ENCODE measurements at regions not wholly inside any gene's neighbourhood (a gene's known extent, or its start where the extent isn't known, plus 50 kb on each side); places are given as distances from the start of the nearest gene placed in this dataset.

GRCh38 chr6:146886587-146887446, 288.0 kb downstream of the ADGB start:
- TF ChIP-seq CTCF (IDR thresholded peaks at IDR 0.05), result no peak
- peaks cover 0 to 10% (median 1%) of the 10 kb centered on the region in 7 donors for H3K9me3 Mint-ChIP-seq
- peaks cover 3 to 5% of the 10 kb centered on the region in 2 donors for H3K36me3 Mint-ChIP-seq
- Histone ChIP-seq H3K9ac (ENCODE audit: insufficient read depth, low read length, poor library complexity, severe bottlenecking) (no peak overlapping the region), H3K79me2 (ENCODE audit: insufficient read depth, low read length) (no peaks in the 10 kb centered on the region), H3K4me1 (ENCODE audit: control insufficient read depth in 1 of 2, insufficient read depth in 2 of 2, low read length in 2 of 2) (peaks cover 13 to 27% of the 10 kb centered on the region in 2 donors), H3K36me3 (replicated peaks in 1 of 2; ENCODE audit: control insufficient read depth in 1 of 2, insufficient read depth in 2 of 2, low read length in 2 of 2) (no peaks in the 10 kb centered on the region), H3K27ac (ENCODE audit: low read depth in 1 of 2, low read length in 2 of 2) (no peak overlapping the region), H3K4me3 (replicated peaks in 1 of 3; ENCODE audit: low read depth in 2 of 3, low read length in 3 of 3) (peak overlapping the region in 1 of 3 experiments; percentile 6), H2AFZ (ENCODE audit: insufficient read depth, low read depth, low read length, poor library complexity, severe bottlenecking) (no peak overlapping the region), H4K20me1 (ENCODE audit: insufficient read depth, low read length) (no peaks in the 10 kb centered on the region), H3K4me2 (replicated peaks; ENCODE audit: extremely low read depth, low read length, poor library complexity, severe bottlenecking) (no peak overlapping the region), H3K9me3 (replicated peaks in 1 of 2; ENCODE audit: control insufficient read depth in 1 of 2, insufficient read depth in 1 of 2, low read length in 2 of 2) (peaks cover 0 to 5% of the 10 kb centered on the region in 2 donors), H3K27me3 (ENCODE audit: control insufficient read depth in 2 of 2, insufficient read depth in 2 of 2, low read length in 2 of 2) (no peaks in the 10 kb centered on the region)
- H3K4me3 Mint-ChIP-seq, result no peak overlapping the region
- 100% methylated on average over 3 of the region's 5 CpGs for WGBS (ENCODE audit: insufficient coverage)
- no peak overlapping the region for H3K27ac Mint-ChIP-seq
- intact Hi-C loops (cut with micrococcal nuclease), result no loop called here
- no peaks in the 10 kb centered on the region for H3K27me3 Mint-ChIP-seq (ENCODE audit: low read depth in 3 of 3)
- DNase-seq, result peak in 1 of 3 donors; percentile 29
- peaks cover 16% of the 10 kb centered on the region for H3K4me1 Mint-ChIP-seq

- Histone ChIP-seq H3K36me3 (replicated peaks in 1 of 2; ENCODE audit: control insufficient read depth in 1 of 2, insufficient read depth in 2 of 2, low read length in 2 of 2) (no peaks in the 10 kb centered on the region), H3K9me3 (replicated peaks in 1 of 2; ENCODE audit: control insufficient read depth in 1 of 2, insufficient read depth in 1 of 2, low read length in 2 of 2) (peaks cover 0 to 5% of the 10 kb centered on the region in 2 donors), H3K27ac (ENCODE audit: low read depth in 1 of 2, low read length in 2 of 2) (no peak overlapping the region), H3K79me2 (ENCODE audit: insufficient read depth, low read length) (no peaks in the 10 kb centered on the region), H3K9ac (ENCODE audit: insufficient read depth, low read length, poor library complexity, severe bottlenecking) (no peak overlapping the region), H4K20me1 (ENCODE audit: insufficient read depth, low read length) (no peaks in the 10 kb centered on the region), H3K4me1 (ENCODE audit: control insufficient read depth in 1 of 2, insufficient read depth in 2 of 2, low read length in 2 of 2) (peaks cover 19 to 34% of the 10 kb centered on the region in 2 donors), H2AFZ (ENCODE audit: insufficient read depth, low read depth, low read length, poor library complexity, severe bottlenecking) (no peak overlapping the region), H3K4me2 (replicated peaks; ENCODE audit: extremely low read depth, low read length, poor library complexity, severe bottlenecking) (no peak overlapping the region), H3K27me3 (ENCODE audit: control insufficient read depth in 2 of 2, insufficient read depth in 2 of 2, low read length in 2 of 2) (no peaks in the 10 kb centered on the region), H3K4me3 (replicated peaks in 1 of 3; ENCODE audit: low read depth in 2 of 3, low read length in 3 of 3) (no peak overlapping the region)
- H3K36me3 Mint-ChIP-seq, result peaks cover 3 to 5% of the 10 kb centered on the region in 2 donors
- H3K27ac Mint-ChIP-seq, result no peak overlapping the region
- WGBS (ENCODE audit: insufficient coverage), result 80% methylated on average over 2 of the region's 7 CpGs
- H3K9me3 Mint-ChIP-seq, result peaks cover 0 to 10% (median 1%) of the 10 kb centered on the region in 7 donors
- intact Hi-C loops (cut with micrococcal nuclease), result no loop called here
- peaks cover 24% of the 10 kb centered on the region for H3K4me1 Mint-ChIP-seq
- TF ChIP-seq CTCF (IDR thresholded peaks at IDR 0.05), result no peak
- no peak overlapping the region for H3K4me3 Mint-ChIP-seq
- H3K27me3 Mint-ChIP-seq (ENCODE audit: low read depth in 3 of 3), result no peaks in the 10 kb centered on the region
- peak in 2 of 3 donors; percentile 12 to 40 for DNase-seq
Observed at GRCh38 chr6:146887447-146888077, 288.8 kb downstream of the ADGB start.
